HCEC 1CT (cell line): ENCODE measurements at regions not wholly inside any gene's neighbourhood (a gene's known extent, or its start where the extent isn't known, plus 50 kb on each side); places are given as distances from the start of the nearest gene placed in this dataset.

Source experiments
- DNase-seq: peaks from one replicate; pipeline ENCODE4 v3.0.0-alpha.2; 2017

DNA sequence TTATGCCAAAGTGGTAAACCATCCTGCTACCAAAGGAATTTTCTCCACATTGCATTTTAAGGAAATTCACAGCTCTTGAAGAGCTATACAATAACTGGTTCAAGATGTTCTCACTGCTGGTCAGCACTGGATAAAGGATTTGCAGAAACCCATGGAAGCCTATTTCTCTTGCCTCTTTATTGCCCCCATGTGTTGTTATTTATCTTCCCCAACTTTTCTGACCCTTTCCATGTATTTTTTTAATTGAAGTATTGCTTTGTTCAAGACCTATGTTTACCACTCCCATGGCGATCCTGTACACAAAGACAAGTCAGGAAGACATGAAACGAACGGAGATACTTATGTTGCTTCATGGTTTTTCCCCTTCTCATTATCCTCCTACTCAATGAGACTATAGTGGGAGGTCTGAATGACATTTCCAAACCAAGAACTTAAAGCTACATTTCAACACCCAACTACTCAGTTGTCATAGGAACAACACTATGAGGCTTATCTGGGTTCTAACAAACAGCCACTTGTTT is 566.4 kb upstream of the DIPK2B start:
- DNase-seq: no peak

DNA sequence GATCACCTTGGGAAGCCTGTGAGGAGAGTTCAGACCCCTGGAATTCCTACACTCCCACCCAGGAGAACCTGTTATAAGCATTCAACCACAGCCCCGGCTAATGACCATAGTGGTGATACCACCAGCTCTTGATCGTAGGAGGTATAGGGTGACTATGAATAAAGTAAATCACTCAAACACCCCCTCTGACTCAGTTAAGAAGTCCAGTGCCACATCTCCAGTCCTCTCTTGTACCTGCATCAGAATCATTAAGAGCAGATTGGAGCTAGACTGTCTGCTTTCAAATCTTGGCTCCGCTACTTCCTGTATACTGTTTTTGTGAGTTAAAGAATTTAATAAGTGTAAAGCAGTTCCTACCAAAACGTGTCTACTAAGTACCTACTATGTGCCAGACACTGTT is 565.1 kb upstream of the DIPK2B start:
- DNase-seq: no peak

DNA sequence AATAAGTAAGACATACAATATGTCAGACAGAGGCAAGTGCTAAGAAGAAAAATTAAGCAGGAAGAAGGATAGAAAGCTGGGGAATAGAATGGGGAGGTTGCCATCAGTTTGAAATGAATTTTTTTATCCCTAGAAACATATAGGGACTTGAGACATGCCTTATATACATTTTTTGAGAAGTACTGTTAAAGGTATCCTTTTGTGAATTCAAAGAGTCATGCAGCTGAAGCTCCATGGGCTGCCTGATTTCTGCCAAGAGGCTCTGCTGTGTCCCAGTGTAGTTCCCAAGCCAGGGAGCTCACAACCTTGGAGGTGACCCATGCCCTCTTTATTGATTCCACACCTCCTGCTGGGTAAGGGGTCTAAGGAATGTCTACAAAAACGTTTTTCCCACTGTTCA is 564.6 kb upstream of the DIPK2B start:
- DNase-seq: no peak

DNA sequence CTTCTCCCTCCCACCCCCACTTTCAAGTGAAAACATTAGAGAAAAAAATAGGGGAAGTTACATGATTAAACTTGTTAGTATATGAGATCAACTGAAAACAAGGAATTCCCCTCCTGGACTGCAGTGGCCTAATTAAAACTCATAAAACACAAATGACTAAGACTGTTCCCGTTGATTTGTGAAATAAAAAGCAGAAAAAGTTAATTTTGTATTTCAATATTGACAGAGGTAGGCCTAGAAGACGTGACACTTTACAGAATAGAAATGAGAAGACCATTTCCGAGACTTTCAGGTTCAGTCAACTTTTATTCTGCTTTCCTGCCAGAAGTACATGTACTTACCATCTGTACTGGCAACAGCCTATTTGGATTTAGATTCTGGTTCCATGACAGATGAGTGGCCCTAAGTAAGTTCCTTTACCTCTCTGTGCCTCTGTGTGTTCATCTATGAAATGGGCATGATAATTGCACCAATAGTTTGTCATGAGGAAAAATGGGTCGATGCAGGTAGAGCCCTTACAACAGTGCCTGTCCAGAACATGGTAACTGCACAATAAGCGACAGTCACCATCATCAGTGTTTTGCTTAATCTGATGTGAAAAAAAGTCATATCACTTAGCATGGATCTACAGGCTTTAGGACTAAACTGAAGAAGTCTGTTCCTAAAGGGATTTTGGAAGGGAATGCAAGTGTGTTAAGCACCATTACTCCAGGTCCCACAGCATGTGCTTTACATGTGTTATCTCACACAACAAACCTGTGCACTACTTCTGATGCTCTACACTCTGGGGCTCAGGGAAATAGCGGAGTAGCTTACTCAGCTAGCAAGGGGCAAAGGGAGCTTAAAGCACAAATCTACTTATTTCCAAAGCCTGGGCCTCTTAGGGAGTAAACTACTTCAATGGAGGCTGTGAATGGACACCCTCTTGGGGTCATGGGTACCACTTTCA is 562.3 kb upstream of the DIPK2B start:
- no peak for DNase-seq

DNA sequence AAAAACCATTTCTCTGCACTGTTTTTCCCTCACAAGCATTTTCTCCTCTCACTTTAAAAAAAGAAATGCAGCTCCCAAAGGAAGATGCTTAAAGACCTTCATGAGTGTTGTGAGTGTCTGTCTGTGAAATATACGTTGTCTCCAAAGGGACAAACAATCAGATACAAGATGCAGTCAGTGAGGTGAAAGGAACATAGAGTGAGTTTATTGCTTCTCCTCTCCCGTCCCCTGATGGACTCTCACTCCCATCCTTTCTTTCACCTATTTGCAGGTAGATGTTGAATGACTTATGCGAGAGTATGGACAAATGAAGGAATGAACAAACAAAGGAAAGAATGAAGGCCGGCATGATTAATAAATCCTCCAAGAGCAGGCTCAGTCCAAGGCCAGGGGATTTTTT is 561.2 kb upstream of the DIPK2B start:
- no peak for DNase-seq

DNA sequence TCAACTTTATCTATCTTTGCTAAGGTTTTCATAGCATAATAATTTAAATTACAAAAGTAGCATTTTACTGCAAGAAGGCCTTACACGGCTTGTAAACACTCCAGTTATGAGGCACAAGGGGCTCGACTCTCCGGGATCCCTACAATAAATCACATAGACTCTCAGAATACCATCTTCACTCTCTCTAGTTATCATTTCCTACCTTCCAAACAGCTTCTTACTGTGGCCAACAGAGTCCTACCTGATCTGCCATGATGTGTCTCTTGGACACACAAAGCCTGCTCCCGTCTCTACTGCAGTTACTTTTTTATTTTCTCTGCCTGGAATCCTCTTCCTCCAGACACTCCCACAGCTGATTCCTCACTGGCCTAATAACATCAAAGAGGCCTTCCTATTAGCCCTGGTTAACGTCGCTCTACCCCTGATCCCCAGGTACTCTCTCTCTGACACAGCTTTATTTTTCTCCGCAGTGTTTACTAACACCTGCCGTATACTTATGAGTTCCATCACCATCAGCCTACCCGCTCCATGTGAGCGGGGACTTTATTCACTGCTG is 559.6 kb upstream of the DIPK2B start:
- DNase-seq: no peak

DNA sequence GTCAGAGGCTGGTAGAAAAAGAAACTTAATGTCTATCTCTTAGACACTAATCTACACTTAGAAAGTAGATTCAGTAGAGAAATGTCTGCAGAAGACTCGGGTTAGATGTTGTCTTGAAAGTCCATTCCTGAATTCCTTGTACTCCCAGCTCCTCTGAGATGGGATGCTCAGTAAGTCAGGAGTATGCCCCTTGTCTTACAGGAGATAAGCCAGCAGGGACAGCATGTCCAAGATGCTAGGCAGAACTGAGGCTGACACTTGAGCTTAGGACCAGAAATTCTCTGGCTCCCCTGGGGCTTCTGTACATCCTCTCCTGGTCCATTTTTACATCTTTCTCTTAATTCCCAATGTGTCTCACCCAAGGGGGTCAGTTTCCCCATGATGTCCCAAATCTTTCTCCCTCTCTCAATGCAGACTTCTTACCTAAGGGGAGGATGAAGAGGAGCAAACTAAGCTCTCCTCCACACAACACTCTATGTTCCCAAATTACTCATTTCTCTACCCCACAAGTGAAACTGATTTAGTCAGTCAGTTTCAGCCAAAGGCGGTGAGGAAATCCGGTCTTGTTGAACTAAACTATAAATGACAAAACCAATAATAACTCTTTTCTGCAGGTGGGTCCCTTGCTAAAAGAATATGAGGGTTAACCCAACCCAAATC is 558.2 kb upstream of the DIPK2B start:
- DNase-seq: peak; percentile 49

DNA sequence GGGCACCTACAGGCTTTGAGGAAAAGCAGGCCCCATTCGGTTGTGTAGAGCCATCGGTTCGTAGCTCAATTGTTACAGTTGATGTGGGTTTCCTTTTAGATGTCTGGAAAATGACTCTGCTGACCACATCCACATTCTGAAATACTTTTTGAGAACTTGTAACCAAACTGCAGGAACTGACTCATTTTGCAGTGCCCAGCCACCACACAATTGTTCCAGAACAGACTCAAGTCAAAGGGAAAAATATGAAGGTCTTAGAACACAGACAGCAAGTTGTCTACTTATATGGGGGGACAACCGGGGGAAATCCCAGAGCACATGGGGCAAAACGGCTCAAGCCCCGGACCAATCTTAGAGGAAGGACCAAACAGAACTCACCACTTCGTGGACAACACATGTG is 557.6 kb upstream of the DIPK2B start:
- peak; percentile 83 for DNase-seq

DNA sequence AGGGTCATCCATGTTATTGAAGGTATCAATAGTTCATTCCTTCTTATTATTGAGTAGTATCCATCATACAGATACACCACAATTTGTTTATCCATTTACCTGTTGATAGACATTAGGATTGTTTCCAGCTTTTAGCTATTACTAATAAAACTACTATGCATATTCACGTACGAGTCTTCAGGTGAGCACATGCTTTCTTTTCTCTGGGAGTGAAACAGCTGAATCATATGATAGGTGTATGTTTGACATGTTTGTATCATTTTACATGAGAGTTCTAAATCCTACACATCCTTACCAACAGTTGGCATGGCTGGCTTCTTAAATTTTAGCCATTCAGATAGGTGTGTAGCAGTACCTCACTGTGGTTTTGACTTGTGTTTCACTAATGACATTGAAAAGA is 556.6 kb upstream of the DIPK2B start:
- no peak for DNase-seq

DNA sequence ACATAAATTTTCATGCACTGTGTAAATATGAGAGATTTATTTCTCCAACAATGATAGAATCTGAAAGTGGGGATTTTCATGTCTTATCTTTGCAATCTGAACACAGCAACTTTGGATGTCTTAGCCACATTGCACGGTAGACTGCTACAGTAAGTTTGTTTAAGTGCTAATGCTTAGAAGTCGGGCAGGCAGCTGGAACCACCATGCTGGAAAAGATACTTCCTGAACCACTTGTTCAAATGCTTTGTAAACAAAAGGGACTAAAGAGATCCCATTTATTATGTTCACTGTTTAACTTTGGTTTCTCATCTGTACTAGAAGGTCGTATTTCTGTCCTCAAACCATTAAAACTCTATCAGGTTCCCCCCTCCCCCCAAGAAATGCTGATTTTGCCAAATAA is 555.9 kb upstream of the DIPK2B start:
- no peak for DNase-seq

DNA sequence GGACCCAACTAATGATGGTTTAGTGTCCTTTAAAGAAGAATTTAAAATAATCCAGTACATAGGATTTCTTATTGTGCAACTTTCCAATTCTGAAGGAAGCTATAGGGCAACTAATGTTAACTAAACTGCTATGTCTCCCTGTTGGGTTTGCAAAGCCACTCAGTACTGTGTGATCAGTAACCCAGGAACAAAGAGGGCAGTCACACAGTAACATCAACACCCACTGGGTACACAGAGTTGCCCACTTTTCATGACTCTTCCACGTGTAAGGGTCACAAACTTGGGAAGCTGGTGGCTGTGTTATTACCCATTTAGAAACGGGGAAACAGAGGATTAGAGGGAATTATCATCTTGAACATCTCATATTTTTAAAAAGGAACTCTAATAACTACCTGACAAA is 555.0 kb upstream of the DIPK2B start:
- DNase-seq: no peak

DNA sequence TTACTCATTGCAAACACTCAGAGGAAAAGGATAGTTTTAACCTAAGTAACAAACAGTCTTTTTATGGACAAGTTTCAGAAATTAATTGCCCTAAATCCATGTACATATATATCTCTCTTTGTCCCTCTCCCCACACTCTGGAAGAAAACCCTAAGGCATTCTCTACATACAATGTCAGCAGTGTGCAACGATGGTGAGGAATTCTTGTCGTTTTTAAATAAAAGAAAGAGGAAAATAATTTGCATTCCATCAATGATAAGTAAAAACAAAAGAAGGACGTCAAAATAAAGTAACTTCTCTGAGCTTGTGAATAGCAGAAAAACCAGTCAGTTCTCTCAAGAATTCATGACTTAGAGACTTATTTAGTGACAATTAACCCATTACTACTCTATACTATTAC is 550.5 kb upstream of the DIPK2B start:
- DNase-seq: no peak

DNA sequence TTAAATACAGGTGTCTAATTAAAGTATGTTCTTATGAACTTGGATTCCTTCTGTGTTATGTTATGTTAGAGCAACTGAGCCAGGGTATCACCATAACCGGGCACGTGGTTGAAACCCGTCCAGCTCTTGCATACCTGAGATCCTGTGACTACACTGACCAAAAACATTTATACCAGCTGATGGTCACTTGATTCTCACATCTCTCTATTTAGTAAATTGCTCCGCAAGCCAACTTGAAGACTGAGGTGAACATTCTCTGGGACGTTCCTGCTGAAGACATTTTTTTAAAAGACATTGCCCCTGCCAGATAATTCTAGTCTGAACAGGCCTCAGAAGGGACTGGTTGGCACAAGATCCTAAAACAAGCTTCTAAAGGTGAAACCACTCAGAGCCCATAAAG is 550.0 kb upstream of the DIPK2B start:
- peak; percentile 3 for DNase-seq

DNA sequence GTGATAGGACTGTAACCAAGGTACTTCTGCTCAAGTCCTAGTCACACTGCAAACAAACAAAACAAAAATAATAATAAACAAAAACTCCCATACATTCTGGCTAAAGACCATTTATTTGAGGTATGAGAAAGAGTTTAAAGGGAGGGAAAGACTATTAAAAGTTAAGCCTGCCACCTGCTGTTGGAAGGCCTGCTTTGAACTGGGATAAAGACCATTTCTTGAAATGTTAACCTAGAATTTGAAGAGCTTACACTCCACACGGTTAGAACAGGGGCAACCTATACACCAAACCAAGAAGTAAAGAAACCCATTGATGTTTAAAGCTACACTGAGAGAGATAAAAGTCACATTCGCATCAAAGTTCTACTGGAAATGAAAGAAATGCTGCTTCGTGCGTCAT is 548.7 kb upstream of the DIPK2B start:
- DNase-seq: peak; percentile 45

DNA sequence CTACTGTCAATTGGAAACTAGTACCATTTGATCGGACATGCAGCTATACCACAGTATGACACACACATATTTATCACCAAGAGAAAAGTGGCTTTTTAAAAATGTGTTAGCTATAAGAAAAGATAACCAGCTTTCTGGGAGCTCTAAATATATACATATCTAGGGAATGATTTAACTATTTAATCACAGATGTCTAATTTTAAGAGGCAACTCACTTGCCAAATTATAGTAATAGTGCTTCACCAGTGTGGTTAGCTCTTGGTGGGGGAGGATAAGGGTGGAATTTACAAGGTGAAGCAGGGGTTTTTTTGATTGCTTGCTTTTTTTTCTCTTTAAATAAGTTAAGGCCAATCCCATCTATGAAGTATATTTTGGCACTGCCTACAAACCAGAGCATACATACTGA is 547.7 kb upstream of the DIPK2B start:
- DNase-seq: peak; percentile 12

DNA sequence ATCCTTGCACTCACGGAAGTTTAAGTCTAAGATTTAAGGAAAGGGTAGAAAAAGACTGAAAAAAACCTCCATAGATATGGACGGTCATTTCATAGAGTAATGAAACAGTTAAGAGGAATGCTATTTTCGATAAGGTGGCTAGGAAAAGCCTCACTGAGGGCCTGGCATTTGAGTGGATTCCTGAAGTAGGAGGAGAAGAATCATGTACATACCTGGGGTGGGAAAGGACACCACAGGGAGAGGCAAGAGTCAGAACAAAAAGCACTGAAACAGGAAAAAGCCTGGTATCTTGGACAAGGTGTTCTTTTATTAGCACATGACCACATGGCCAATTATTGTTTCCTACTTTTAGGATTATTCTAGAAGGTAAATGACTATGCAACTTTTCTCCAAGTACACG is 547.2 kb upstream of the DIPK2B start:
- DNase-seq: peak; percentile 0

DNA sequence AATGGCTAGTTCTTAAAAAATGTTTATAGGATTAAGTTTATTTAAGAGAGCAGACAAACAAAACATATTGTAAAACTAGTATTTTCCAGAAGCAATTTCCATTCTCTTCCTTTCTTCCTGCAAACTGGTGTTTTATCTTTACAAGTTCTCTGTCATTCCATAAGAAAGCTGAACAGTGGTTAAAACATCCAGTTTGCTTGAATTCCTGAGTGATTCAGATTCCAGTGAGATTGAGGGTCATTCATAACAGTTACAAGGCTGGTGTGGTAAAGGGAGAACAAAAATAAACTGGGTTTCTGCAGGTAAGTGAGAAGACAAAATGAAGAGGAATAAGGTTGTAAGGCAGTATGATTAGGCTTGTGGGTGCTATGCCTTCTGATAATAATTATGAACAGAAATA is 544.8 kb upstream of the DIPK2B start:
- no peak for DNase-seq

DNA sequence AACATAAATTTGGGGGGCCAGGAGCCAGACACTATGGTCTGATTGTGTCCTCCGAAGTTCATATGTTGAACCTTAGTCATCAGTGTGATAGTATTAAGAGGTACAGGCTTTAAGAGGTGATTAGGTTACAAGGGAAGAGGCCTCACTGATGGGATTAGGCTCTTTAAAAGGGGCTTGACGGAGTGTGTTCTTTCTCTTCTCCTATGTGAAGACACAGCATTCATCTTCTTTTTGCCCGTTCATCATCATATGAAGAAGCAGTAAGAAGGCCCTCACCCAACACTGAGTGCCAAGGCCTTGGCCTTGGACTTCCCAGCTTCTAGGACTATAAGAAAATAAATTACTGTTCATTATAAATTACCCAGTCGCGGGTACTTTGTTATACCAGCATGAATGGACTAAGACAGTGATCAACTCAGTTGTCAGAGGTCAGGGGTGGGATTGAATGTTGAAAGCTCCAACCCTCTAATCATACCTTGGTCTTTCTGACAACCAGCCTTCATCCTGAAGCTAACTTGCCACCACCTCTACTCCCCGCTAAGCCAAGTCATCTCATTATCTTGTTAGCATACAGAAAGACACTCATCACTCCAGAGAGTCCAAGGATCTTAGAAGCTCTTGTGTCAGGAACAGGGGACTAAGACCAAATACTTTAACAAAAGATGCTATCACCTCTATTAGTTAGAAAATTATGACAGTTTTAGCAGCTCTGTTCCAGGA is 543.4 kb upstream of the DIPK2B start:
- DNase-seq: no peak

DNA sequence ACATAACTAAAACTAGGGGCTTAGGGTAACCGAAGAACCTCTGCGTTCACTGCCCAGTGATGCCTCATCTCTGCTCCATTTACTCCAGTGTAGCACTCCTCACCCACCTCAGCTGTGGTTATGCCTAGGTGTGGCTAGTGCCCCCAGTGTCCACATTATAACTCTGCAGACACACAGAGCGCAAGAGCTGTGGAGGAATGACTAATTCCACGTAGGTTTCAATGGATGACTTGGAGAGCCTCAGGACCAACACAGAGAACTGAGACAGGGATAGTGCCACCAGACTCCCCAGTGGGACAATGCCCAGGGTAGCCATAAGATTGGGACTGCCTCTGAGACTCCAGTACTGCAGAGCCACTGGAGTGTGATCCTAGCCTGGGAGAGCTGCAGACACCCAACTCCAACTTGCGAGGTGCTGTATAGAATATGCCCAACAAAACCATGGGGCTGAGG is 542.4 kb upstream of the DIPK2B start:
- DNase-seq: peak; percentile 76

DNA sequence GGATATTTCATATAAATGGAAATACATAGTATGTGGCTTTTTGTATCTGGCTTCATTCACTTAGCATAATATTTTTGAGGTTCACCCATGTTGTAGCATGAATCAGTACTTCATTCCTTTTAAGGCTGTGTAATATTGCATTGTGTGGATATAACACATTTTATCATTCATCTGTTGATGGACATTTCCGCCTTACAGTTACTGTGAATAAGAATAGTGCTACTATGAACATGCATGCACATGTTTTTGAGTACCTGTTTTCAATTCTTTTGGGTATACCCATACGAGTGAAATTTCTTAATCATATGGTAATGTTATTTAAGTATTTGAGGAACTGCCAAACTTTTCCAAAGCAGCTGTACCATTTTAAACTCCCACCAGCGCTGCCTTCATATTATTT is 539.6 kb upstream of the DIPK2B start:
- no peak for DNase-seq

DNA sequence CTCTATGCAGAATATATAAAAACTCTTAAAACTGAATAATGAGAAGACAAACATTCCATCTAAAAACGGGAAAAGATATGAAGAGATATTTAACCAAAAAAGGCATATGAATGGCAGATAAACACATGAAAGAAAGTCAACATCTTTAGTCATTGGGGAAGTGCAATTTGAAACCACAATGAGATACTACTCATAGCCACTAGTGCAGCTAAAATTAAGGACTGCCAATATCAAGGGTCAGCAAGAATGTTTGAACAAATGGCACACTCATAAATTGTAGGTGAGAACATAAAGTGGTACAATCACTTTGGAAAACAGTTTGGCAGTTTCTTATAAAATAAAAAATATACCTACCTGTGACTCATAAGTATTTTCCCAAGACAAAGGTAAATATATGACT is 534.9 kb upstream of the DIPK2B start:
- DNase-seq: peak; percentile 48

DNA sequence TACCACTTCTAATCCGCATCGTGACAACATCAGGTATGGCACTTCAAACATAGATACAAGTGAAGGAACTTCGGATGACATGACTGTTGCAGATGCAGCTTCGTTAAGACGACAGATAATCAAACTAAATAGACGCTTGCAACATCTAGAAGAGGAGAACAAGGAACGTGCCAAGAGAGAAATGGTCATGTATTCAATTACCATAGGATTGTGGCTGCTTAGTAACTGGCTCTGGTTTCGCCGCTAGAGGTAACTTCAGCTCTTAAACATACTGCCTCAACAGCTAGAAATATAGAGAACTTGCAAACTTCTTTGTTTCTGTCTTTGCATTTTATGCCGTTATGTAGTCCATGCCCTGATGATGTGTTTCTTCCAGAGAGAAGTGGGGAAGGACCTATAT is 530.8 kb upstream of the DIPK2B start:
- no peak for DNase-seq

DNA sequence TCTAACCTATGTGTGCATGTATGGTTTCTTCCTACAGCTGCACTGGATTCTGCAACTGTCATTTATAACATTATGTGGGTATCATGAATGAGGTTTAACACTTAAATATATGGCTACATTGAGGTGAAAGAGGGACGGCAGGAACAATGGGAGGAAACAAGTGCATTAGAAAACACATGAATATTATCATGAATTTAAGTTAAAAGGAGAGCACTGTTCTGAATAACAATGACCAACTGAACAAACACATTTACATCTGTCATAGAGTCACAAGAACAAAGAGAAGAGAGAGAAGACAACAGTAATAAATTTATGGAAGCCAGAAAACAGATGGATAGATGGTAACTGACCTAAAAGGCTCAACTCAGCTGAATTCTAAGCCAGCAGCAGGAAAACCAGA is 527.1 kb upstream of the DIPK2B start:
- no peak for DNase-seq
